K562 (cell line): ENCODE measurements at regions not wholly inside any gene's neighbourhood (a gene's known extent, or its start where the extent isn't known, plus 50 kb on each side); places are given as distances from the start of the nearest gene placed in this dataset.

Experiments used
- ATF3 ChIP-seq, 2 experiments: fragments of 450-650 bp in 1 of 2; sonication (generic) in 1 of 2; formaldehyde crosslinking in 1 of 2; IDR thresholded peaks in 1 of 2; conservative IDR thresholded peaks in 1 of 2; 2 replicates each; pipeline versions ENCODE4 v1.6.1 to v1.8.1; 2016 to 2023; ENCODE audit warnings: mild to moderate bottlenecking in 2 of 2, moderate library complexity in 2 of 2, inconsistent platforms in 1 of 2, missing genetic modification reagents in 1 of 2
- GABPB2 ChIP-seq: fragments of 250-450 bp; sonication (Bioruptor Pico); conservative IDR thresholded peaks from 2 replicates; pipeline ENCODE4 v1.5.1; 2021; ENCODE audit warnings: mild to moderate bottlenecking
- XRCC5 ChIP-seq: fragments of 200-400 bp; formaldehyde crosslinking; IDR thresholded peaks from 2 replicates; pipeline ENCODE4 v1.6.1; 2017; ENCODE audit warnings: low read depth, mild to moderate bottlenecking, low read length
- ZHX1 ChIP-seq: fragments of 150-350 bp; conservative IDR thresholded peaks from 2 replicates; pipeline ENCODE4 v1.6.1; 2014; ENCODE audit warnings: low read length
- ZNF133 ChIP-seq: fragments of 250-450 bp; sonication (Bioruptor Pico); IDR thresholded peaks from 2 replicates; pipeline ENCODE4 v1.4.0; 2020; ENCODE audit warnings: mild to moderate bottlenecking

- no peak for TF ChIP-seq GABPB2 (CRISPR knock-in tag)
- no peak for TF ChIP-seq ZHX1
- TF ChIP-seq ATF3 (IDR thresholded peaks at IDR 0.05), result no peak
- TF ChIP-seq ATF3 (CRISPR knock-in tag; conservative IDR thresholded peaks at IDR 0.05), result no peak
- no peak for TF ChIP-seq XRCC5
- TF ChIP-seq ZNF133 (CRISPR knock-in tag), result no peak
Observed at GRCh38 chr1:90356101-90356500, 361.0 kb downstream of the BARHL2 start.
